ENCODE measurements at regions not wholly inside any gene's neighbourhood (a gene's known extent, or its start where the extent isn't known, plus 50 kb on each side); places are given as distances from the start of the nearest gene placed in this dataset.

GRCh38 chr7:46744957-46745706 lies 824.1 kb upstream of the IGFBP3 start:
- no peak for TF ChIP-seq POLR2AphosphoS5 (IDR thresholded peaks at IDR 0.05; ENCODE audit: low read depth, low read length)
- no peak for TF ChIP-seq PAX5 (IDR thresholded peaks at IDR 0.05; ENCODE audit: insufficient read depth, low read length, severe bottlenecking)
- no peak for TF ChIP-seq POU2F2 (IDR thresholded peaks at IDR 0.05; ENCODE audit: low read depth, low read length)
- TF ChIP-seq POLR2A (IDR thresholded peaks at IDR 0.05; ENCODE audit: low read depth, low read length) = no peak
- TF ChIP-seq SPI1 (IDR thresholded peaks at IDR 0.05; ENCODE audit: low read depth, low read length) = no peak
- TF ChIP-seq TAF1 (IDR thresholded peaks at IDR 0.05; ENCODE audit: low read depth, low read length) = no peak
- FAIRE-seq (no peak), DNase-seq (ENCODE audit: insufficient read length, low spot score) (no peak)

DNA sequence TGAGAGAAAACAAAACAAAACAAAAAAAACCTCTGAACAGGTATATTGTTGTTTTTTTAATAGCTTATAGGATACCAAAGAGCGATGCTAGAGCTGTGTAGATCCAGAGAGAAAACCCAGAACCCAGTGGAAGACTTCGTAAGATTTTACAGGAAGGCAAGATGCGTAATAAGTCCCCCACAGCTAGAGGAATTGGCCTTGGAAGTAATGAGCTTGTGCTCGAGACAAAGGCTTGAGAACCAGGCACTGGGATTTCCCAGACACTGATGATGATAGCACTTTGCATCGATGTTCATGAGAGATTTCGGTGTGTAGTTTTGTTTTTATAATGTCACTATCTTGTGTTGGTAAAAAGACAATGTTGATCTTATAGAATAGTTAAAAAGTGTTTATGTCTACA lies 821.5 kb upstream of the IGFBP3 start:
- no peak for DNase-seq (ENCODE audit: insufficient read length, low spot score)
- TF ChIP-seq SPI1 (IDR thresholded peaks at IDR 0.05; ENCODE audit: low read depth, low read length) (no peak), POU2F2 (IDR thresholded peaks at IDR 0.05; ENCODE audit: low read depth, low read length) (no peak), TAF1 (IDR thresholded peaks at IDR 0.05; ENCODE audit: low read depth, low read length) (no peak), POLR2A (IDR thresholded peaks at IDR 0.05; ENCODE audit: low read depth, low read length) (no peak), PAX5 (IDR thresholded peaks at IDR 0.05; ENCODE audit: insufficient read depth, low read length, severe bottlenecking) (no peak), POLR2AphosphoS5 (IDR thresholded peaks at IDR 0.05; ENCODE audit: low read depth, low read length) (no peak)
- no peak for FAIRE-seq

GRCh38 chr7:46741938-46742540 lies 821.0 kb upstream of the IGFBP3 start:
- DNase-seq (ENCODE audit: insufficient read length, low spot score) (no peak), FAIRE-seq (no peak)
- TF ChIP-seq POU2F2 (IDR thresholded peaks at IDR 0.05; ENCODE audit: low read depth, low read length) = no peak
- no peak for TF ChIP-seq PAX5 (IDR thresholded peaks at IDR 0.05; ENCODE audit: insufficient read depth, low read length, severe bottlenecking)
- TF ChIP-seq TAF1 (IDR thresholded peaks at IDR 0.05; ENCODE audit: low read depth, low read length) = no peak
- TF ChIP-seq SPI1 (IDR thresholded peaks at IDR 0.05; ENCODE audit: low read depth, low read length) = no peak
- no peak for TF ChIP-seq POLR2A (IDR thresholded peaks at IDR 0.05; ENCODE audit: low read depth, low read length)
- no peak for TF ChIP-seq POLR2AphosphoS5 (IDR thresholded peaks at IDR 0.05; ENCODE audit: low read depth, low read length)

DNA sequence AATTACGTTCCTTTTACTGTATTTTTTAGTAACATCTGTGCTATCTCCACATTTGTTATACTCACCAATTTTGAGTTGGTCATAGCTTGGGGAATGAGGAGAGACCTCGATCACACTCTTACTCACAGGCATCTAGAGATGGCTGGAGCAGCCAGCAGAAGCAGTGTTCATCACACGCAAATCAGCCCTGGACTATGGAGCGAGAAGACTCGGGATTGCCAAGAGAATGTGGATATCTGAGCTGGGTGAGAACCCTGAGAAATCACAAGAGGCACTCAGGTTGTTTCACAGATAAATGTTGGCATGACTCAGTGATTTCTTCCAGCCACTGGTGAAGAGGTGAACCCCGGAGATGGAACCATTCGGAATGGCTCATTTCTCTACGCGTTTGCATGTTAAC lies 820.1 kb upstream of the IGFBP3 start:
- DNase-seq (ENCODE audit: insufficient read length, low spot score) (no peak), FAIRE-seq (no peak)
- TF ChIP-seq PAX5 (IDR thresholded peaks at IDR 0.05; ENCODE audit: insufficient read depth, low read length, severe bottlenecking) (no peak), SPI1 (IDR thresholded peaks at IDR 0.05; ENCODE audit: low read depth, low read length) (no peak), POU2F2 (IDR thresholded peaks at IDR 0.05; ENCODE audit: low read depth, low read length) (no peak), POLR2A (IDR thresholded peaks at IDR 0.05; ENCODE audit: low read depth, low read length) (no peak), POLR2AphosphoS5 (IDR thresholded peaks at IDR 0.05; ENCODE audit: low read depth, low read length) (no peak), TAF1 (IDR thresholded peaks at IDR 0.05; ENCODE audit: low read depth, low read length) (no peak)

- no peak for FAIRE-seq
- DNase-seq (ENCODE audit: insufficient read length, low spot score) = no peak
- no peak for TF ChIP-seq POLR2AphosphoS5 (IDR thresholded peaks at IDR 0.05; ENCODE audit: low read depth, low read length)
- no peak for TF ChIP-seq POLR2A (IDR thresholded peaks at IDR 0.05; ENCODE audit: low read depth, low read length)
- TF ChIP-seq PAX5 (IDR thresholded peaks at IDR 0.05; ENCODE audit: insufficient read depth, low read length, severe bottlenecking) = no peak
- TF ChIP-seq TAF1 (IDR thresholded peaks at IDR 0.05; ENCODE audit: low read depth, low read length) = no peak
- no peak for TF ChIP-seq POU2F2 (IDR thresholded peaks at IDR 0.05; ENCODE audit: low read depth, low read length)
- no peak for TF ChIP-seq SPI1 (IDR thresholded peaks at IDR 0.05; ENCODE audit: low read depth, low read length)
Measured at GRCh38 chr7:46739518-46740234, 818.6 kb upstream of the IGFBP3 start.

DNA sequence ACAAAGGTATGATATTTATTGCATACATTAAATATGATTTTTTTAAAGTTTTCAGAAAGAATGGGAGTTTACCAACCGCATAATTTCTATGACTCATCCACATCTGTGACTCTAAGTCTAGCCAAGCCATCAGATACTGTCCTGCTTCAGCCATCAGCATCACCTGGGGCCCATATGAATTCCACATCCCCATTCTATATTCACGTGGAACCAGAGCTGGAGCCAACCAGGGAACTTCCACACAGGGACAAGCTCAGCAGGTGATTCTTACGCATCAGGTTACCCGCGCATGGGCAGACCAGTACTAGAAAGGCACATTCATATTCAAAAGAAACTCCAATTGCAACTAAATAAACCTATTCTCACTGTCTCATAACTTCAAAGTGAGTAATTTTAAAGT lies 817.7 kb upstream of the IGFBP3 start:
- TF ChIP-seq TAF1 (IDR thresholded peaks at IDR 0.05; ENCODE audit: low read depth, low read length) (no peak), POLR2A (IDR thresholded peaks at IDR 0.05; ENCODE audit: low read depth, low read length) (no peak), POU2F2 (IDR thresholded peaks at IDR 0.05; ENCODE audit: low read depth, low read length) (no peak), SPI1 (IDR thresholded peaks at IDR 0.05; ENCODE audit: low read depth, low read length) (no peak), PAX5 (IDR thresholded peaks at IDR 0.05; ENCODE audit: insufficient read depth, low read length, severe bottlenecking) (no peak), POLR2AphosphoS5 (IDR thresholded peaks at IDR 0.05; ENCODE audit: low read depth, low read length) (no peak)
- DNase-seq (ENCODE audit: insufficient read length, low spot score) (no peak), FAIRE-seq (no peak)

- FAIRE-seq = no peak
- no peak for TF ChIP-seq POLR2AphosphoS5 (IDR thresholded peaks at IDR 0.05; ENCODE audit: low read depth, low read length)
- no peak for TF ChIP-seq PAX5 (IDR thresholded peaks at IDR 0.05; ENCODE audit: insufficient read depth, low read length, severe bottlenecking)
- TF ChIP-seq TAF1 (IDR thresholded peaks at IDR 0.05; ENCODE audit: low read depth, low read length) = no peak
- DNase-seq (ENCODE audit: insufficient read length, low spot score) = no peak
Measured at GRCh38 chr7:46738165-46738564, 817.1 kb upstream of the IGFBP3 start.

DNA sequence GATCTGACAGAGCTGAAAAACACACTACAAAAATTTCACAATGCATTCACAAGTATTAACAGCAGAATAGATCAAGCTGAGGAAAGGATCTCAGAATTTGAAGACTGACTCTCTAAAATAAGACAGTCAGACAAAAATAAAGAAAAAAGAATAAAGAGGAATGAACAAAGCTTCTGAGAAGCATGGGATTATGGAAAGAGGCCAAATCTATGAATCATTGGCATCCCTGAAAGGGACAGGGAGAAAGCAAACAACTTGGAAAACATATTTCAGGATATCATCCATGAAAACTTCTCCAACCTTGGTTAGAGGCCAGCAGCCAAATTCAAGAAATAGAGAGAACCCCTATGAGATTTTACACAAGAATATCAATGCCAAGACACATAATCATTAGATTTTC lies 804.8 kb upstream of the IGFBP3 start:
- TF ChIP-seq POLR2AphosphoS5 (IDR thresholded peaks at IDR 0.05; ENCODE audit: low read depth, low read length) (no peak), PAX5 (IDR thresholded peaks at IDR 0.05; ENCODE audit: insufficient read depth, low read length, severe bottlenecking) (no peak), POLR2A (IDR thresholded peaks at IDR 0.05; ENCODE audit: low read depth, low read length) (no peak), TAF1 (IDR thresholded peaks at IDR 0.05; ENCODE audit: low read depth, low read length) (no peak), SPI1 (IDR thresholded peaks at IDR 0.05; ENCODE audit: low read depth, low read length) (no peak), POU2F2 (IDR thresholded peaks at IDR 0.05; ENCODE audit: low read depth, low read length) (no peak)
- DNase-seq (ENCODE audit: insufficient read length, low spot score) (no peak), FAIRE-seq (no peak)

GRCh38 chr7:46725136-46725535 lies 804.1 kb upstream of the IGFBP3 start:
- no peak for TF ChIP-seq POLR2A (IDR thresholded peaks at IDR 0.05; ENCODE audit: low read depth, low read length)
- TF ChIP-seq PAX5 (IDR thresholded peaks at IDR 0.05; ENCODE audit: insufficient read depth, low read length, severe bottlenecking) = no peak
- no peak for TF ChIP-seq POLR2AphosphoS5 (IDR thresholded peaks at IDR 0.05; ENCODE audit: low read depth, low read length)
- TF ChIP-seq TAF1 (IDR thresholded peaks at IDR 0.05; ENCODE audit: low read depth, low read length) = no peak
- no peak for TF ChIP-seq SPI1 (IDR thresholded peaks at IDR 0.05; ENCODE audit: low read depth, low read length)
- TF ChIP-seq POU2F2 (IDR thresholded peaks at IDR 0.05; ENCODE audit: low read depth, low read length) = no peak
- DNase-seq (ENCODE audit: insufficient read length, low spot score) (no peak), FAIRE-seq (no peak)
